ENCODE measurements at regions not wholly inside any gene's neighbourhood (a gene's known extent, or its start where the extent isn't known, plus 50 kb on each side); places are given as distances from the start of the nearest gene placed in this dataset.

GRCh38 chr13:19239114-19239860 lies 57.7 kb upstream of the TUBA3C start:
- TF ChIP-seq CTCF (IDR thresholded peaks at IDR 0.05), result no peak
- no peak for TF ChIP-seq EP300 (IDR thresholded peaks at IDR 0.05)

Measured in sigmoid colon (tissue), 4 donors.